Panc1 (cell line): ENCODE measurements at regions not wholly inside any gene's neighbourhood (a gene's known extent, or its start where the extent isn't known, plus 50 kb on each side); places are given as distances from the start of the nearest gene placed in this dataset.

Source experiments
- POLR2AphosphoS5 ChIP-seq: IDR thresholded peaks from 2 replicates; pipeline ENCODE4 v1.6.1; 2012; ENCODE audit warnings: mild to moderate bottlenecking, low read depth, low read length, moderate library complexity
- SIN3A ChIP-seq: IDR thresholded peaks from 2 replicates; pipeline ENCODE4 v1.6.1; 2012; ENCODE audit warnings: low read depth, mild to moderate bottlenecking, low read length, moderate library complexity, borderline replicate concordance; ENCODE audit not compliant: insufficient read depth
- TCF7L2 ChIP-seq: IDR thresholded peaks from 2 replicates; pipeline ENCODE4 v1.6.1; 2011; ENCODE audit warnings: mild to moderate bottlenecking, low read depth, low read length, inconsistent platforms
- TF ChIP-seq, protein P1 (sequence below): fragments of 450-650 bp; IDR thresholded peaks from 2 replicates; pipeline ENCODE4 v1.5.1; 2017; ENCODE audit warnings: mild to moderate bottlenecking
- TF ChIP-seq, protein P2 (sequence below), 2 experiments: IDR thresholded peaks; 2 replicates each; pipeline ENCODE4 v1.6.1; 2011 to 2012; ENCODE audit warnings: low read depth in 2 of 2, control low read depth in 1 of 2, low read length in 1 of 2, mild to moderate bottlenecking in 1 of 2, moderate library complexity in 1 of 2; ENCODE audit not compliant: insufficient read depth in 1 of 2

DNA sequence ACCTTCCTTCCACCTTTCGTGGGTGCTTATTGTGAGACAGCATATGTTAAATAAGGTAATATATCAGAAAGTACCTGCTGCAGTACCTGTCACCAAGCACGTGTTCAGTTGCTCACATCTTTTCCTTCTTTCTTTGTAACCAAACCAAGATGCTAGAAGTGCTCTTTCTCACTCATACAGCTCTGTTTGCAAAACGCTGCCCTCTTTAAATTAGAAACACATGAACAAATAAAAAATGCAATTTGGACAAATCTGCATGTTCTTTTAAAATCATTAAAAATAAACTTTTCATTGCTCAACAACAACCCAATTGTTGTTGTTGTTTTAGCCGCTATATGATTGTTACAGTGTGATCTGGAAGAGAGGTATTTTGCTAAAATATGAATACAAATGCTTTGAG lies 193.5 kb upstream of the ZBTB20 start:
- no peak for TF ChIP-seq POLR2AphosphoS5
- TF ChIP-seq, protein P1, sequence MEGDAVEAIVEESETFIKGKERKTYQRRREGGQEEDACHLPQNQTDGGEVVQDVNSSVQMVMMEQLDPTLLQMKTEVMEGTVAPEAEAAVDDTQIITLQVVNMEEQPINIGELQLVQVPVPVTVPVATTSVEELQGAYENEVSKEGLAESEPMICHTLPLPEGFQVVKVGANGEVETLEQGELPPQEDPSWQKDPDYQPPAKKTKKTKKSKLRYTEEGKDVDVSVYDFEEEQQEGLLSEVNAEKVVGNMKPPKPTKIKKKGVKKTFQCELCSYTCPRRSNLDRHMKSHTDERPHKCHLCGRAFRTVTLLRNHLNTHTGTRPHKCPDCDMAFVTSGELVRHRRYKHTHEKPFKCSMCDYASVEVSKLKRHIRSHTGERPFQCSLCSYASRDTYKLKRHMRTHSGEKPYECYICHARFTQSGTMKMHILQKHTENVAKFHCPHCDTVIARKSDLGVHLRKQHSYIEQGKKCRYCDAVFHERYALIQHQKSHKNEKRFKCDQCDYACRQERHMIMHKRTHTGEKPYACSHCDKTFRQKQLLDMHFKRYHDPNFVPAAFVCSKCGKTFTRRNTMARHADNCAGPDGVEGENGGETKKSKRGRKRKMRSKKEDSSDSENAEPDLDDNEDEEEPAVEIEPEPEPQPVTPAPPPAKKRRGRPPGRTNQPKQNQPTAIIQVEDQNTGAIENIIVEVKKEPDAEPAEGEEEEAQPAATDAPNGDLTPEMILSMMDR: no peak
- TF ChIP-seq, protein P2, sequence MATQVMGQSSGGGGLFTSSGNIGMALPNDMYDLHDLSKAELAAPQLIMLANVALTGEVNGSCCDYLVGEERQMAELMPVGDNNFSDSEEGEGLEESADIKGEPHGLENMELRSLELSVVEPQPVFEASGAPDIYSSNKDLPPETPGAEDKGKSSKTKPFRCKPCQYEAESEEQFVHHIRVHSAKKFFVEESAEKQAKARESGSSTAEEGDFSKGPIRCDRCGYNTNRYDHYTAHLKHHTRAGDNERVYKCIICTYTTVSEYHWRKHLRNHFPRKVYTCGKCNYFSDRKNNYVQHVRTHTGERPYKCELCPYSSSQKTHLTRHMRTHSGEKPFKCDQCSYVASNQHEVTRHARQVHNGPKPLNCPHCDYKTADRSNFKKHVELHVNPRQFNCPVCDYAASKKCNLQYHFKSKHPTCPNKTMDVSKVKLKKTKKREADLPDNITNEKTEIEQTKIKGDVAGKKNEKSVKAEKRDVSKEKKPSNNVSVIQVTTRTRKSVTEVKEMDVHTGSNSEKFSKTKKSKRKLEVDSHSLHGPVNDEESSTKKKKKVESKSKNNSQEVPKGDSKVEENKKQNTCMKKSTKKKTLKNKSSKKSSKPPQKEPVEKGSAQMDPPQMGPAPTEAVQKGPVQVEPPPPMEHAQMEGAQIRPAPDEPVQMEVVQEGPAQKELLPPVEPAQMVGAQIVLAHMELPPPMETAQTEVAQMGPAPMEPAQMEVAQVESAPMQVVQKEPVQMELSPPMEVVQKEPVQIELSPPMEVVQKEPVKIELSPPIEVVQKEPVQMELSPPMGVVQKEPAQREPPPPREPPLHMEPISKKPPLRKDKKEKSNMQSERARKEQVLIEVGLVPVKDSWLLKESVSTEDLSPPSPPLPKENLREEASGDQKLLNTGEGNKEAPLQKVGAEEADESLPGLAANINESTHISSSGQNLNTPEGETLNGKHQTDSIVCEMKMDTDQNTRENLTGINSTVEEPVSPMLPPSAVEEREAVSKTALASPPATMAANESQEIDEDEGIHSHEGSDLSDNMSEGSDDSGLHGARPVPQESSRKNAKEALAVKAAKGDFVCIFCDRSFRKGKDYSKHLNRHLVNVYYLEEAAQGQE (IDR thresholded peaks at IDR 0.05; ENCODE audit: insufficient read depth in 1 of 2, low read depth in 2 of 2, low read length in 1 of 2): no peak
- no peak for TF ChIP-seq TCF7L2
- no peak for TF ChIP-seq SIN3A
